COLO668 (cell line): ENCODE measurements at regions not wholly inside any gene's neighbourhood (a gene's known extent, or its start where the extent isn't known, plus 50 kb on each side); places are given as distances from the start of the nearest gene placed in this dataset.

ENCODE experiments used
- DNase-seq: peaks from one replicate; lab custom pipeline; 2025; ENCODE audit not compliant: unreplicated experiment; lab: John Stamatoyannopoulos, UW

DNA sequence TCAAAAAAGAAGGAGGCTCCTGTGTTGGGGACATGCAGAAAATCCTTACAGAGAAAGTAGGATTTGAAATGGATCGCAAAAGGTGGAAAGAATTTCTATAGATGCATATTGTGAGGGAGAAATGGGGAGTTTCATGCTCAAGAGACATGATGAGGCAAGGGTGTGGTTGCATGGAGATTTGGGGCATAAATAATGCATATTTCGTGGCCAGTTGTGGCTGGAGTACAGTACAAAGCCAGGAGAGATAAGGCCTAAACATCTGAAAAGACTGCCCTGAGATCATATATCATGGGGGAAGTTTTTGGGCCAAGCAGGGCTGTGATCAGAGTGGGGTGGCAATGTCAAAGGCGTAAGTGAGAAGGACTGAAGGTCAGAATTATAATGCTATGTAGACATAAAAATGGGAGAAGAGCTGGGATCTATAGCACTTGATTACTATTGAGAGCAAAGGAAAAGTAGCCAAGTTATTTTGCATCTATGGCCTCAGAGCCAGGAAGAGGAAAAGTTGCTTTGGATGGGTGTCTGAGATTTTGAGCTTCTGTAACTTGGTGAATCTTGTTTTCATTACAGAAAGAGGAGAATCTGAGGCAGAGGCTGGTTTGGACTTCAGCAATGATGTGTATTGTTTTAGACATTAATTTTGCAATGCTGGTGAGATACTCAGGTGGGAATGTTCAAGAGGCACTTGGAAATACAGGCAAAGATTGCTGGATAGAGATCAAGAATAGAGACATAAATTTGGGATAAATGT, 166.6 kb downstream of the INHBA start:
- DNase-seq = no peak

DNA sequence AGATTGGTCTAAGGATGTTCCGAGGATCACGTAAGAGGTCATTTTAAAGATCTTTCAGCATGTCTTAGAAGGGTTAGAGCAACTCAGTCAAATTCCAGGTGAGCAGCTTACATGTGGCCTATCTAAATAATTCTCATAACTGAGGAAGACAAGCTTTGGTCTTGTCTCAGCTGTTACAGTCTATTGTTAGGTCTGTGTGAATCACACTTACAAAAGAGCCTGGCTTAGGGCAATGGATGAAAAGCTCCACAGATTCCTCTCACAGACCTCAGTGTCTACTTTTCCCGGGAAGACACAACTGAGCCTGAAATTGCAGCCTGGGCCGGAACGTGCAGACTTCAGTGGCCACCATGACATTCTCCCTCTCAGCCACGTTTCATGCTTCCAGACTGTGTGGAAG, 173.1 kb downstream of the INHBA start:
- no peak for DNase-seq

GRCh38 chr7:41524876-41525275, 178.0 kb downstream of the INHBA start:
- no peak for DNase-seq

GRCh38 chr7:41520445-41520844, 182.4 kb downstream of the INHBA start:
- DNase-seq = no peak

DNA sequence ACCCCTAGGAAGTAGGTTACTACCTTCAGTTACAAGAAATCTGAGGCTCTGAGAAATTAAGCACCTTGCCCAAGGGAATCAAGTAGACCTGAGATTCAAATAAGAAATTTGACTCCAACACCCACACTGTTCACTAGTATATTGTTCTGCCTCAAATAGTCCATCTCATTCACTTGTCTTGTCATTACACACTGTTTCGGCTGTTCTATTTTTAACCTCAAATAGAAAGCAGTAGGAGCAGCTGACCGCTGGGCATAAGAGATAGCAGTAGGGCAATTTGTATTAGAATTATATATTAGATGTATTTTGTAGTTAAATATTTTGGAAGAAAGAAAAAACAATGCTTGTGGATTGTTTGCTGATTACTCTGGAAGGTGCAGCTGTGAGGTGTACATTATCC, 185.1 kb downstream of the INHBA start:
- DNase-seq = no peak

DNA sequence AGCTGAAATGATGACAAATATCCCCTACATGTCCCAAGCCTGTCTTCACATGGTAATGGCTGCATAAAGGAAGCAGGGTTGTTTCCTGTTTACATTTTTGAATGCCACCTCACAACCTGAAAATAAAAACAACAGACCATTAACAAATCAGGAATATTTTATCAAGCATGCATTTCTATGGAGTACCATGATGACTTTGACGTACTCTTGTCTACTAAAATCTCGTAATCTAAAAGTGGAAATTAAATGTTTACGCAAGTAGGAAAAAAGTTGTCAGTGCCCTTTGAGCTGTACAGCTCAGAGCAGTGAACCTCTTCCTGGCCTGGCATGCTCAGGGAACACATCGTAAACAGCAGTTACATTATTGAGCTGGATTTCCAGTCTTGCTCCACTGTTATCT, 194.1 kb downstream of the INHBA start:
- DNase-seq = no peak

- DNase-seq = no peak
Observed at GRCh38 chr7:41507686-41508268, 195.1 kb downstream of the INHBA start.

DNA sequence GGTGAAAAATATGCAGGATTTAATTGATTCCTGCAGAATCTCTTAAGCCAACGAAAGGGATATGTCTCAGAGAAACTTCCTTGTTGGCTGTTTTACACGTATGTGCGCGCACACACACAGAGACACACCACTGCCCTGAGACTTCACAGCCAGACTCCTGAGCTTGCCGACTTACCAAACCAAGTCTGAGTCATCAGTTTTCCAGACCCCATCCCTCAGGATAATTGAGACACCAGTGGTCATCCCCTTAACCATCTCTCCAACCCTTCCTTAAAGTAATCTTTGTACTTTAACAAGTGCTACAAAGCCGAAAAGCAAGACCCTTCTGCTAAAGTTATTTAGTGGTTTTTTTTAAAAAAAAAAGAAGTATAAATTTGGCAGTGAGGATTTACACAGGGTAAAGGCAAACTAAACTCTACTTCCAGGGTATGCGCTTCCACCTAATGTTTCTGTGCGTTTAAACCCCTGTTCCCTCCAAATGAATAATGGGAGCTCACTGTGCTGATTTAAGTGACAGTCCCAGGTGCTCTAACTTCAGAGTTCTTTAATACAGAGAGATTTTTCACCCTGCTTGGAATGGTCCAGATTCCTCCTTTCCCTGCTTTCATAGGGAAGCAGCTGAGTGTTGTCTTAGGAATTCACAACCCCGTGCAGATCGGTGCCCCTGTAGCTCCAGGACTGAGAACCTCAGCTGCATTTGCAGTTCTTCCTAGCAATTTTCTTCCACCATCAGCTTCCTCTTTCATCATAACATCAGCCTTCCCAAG, 198.5 kb downstream of the INHBA start:
- no peak for DNase-seq

DNA sequence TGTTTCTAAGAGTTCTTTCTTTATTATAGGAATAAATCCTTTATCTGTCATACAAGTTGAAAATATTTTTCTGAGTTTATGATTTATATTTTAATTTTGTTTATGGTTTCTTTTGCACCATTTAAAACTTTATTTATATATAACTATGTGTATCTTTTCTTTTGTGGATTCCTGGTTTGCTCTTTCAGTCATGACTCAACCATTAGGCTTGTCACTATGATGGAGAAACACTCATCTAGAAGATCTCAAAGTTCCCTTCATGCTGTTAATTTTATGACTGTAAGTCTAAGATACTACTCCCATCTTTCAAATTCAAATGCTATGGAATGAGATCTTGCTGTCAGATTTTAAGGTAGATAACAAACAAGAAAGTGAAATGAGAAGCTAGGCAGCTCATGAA, 199.5 kb downstream of the INHBA start:
- DNase-seq = no peak

DNA sequence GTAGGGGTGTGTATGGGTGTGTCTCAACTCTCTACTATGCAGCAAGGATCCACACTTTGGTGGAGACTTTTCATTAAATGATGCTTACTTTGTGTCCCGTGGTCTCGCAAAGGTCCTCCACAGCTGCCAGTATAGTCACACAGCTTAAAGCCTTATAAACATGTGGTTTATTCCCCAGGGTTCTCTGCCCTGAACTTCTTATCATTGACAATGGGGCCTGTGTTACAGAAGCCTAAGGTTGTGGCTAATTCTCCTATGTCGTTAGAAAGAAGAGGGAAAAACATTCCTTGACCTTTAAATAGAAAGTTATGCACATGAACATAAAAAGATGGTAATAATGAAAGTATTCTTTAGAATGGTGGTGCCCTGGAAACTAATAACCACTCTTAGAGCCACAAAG, 201.4 kb downstream of the INHBA start:
- DNase-seq = no peak

DNA sequence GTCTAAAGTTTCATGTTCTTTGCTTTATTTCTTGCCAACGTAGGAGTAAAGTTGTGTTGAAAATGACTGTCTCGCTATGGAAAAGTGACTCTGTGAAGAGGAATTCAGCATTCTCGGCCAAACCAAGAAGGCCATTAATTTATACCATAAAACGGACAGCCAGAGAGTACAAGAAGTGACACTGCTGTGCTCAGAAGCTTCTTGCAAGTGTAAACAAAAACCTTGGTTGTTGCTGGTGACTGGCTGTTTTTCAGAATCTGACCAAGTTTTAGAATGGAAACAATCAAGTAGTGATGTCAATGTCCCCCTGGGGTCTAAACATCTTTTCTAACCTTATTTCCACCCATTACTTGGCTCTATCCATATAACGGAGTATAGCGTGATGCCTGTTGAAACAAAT, 201.9 kb downstream of the INHBA start:
- DNase-seq = no peak

GRCh38 chr7:41492603-41493002, 210.3 kb downstream of the INHBA start:
- no peak for DNase-seq

DNA sequence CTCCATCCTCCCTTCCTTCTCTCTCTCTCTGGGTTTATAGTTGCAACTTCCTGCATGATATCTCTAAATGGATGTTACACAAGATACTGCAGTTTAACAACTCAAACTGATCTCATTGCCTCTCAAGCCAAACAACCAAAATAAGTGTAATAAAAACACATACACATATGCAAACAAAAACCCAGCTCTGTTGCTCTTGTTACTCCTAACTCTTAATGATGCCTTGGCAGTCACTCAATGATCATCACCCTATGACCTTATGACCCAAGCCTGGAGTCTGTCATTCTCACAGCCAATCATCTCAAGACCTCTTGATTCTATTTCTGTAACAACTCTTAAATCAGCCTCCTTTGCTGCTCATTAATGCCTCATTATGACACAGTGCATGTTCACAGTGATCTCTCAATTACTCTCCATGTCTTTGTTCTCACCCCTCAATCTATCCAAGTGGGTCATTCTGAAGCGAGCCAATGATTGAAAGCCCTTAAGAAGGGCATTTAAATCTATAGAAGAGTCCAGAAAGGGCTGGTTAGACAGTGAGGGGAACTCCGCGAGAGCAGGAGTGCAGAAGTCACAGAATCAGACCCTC, 210.9 kb downstream of the INHBA start:
- DNase-seq = no peak

DNA sequence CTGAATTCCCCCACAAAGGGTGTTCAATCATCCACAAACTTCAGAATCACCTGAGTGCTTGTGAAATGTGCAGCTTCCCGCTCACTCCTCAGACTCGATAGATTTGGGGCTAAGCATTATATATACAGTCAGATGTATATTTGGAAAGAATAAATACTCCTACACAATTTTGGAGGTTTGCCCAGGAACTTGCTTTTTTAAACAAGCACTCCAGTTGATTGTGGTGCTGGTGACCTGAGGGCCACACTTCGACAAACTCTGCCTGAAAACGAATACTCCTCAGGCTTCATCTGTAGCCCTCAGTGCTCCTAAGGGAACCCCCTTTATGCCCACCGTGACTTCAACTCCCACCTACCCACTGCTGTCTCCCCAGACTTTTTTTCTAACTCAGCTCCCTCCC, 211.6 kb downstream of the INHBA start:
- DNase-seq = no peak

DNA sequence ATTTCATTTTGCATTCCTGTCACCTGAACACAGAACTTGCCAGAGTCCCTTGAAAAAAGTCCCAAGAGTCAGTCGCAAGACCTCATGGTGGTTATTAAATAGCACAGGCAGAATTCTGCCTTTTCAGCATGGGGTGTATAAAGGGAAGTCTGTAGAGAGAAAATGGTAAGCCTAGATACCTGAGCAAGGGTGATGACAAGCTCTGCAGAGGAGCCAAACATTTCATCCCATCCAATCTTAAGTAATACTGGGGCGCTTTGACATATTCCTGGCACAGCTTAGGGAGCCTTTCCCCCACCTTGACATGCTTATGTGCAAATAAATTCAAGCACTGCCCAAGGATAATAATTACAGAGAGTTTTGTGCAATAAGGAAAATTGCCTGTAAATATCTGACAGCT, 213.0 kb downstream of the INHBA start:
- no peak for DNase-seq

DNA sequence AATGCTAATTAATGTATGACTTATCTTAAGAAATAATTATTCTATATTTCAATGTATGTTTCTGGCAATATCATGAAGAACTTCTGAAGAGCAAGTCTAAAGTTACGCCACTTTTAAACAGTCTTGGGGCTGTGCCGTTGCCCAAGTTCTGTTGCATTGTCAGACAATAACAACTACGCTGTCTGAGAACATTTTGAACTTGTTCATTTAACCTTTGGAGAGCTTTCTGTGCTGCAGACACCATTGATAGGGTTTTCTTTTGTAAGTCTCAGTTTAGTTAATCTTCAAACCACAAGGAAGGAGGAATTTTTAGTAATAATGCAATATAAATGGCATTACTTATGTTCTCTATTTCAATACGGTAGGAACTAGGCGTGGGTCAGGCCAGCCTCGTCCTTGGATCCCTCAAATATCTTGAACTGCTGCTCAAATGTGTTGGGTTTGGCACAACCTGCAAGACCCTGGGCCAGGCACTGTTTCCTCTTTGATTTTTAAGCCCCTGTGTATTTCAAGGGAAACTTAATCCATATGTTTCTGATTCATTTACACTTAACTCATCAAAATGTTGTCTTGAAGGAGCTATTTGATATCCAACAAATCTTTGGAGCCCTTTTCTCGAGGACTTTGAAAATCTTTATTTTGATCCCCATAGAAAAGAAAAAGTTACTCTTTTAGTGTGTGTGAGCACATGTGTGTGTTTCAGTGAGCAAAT, 215.5 kb downstream of the INHBA start:
- no peak for DNase-seq

- DNase-seq = no peak
Observed at GRCh38 chr7:41481353-41481752, 221.5 kb downstream of the INHBA start.

- DNase-seq = no peak
Observed at GRCh38 chr7:41478187-41478586, 224.7 kb downstream of the INHBA start.

- DNase-seq = no peak
Observed at GRCh38 chr7:41476460-41476803, 226.5 kb downstream of the INHBA start.

GRCh38 chr7:41475801-41476459, 227.0 kb downstream of the INHBA start:
- DNase-seq = no peak
